PC-9 (cell line): ENCODE measurements at regions not wholly inside any gene's neighbourhood (a gene's known extent, or its start where the extent isn't known, plus 50 kb on each side); places are given as distances from the start of the nearest gene placed in this dataset.

Experiments used
- BruUV-seq: library from RNA; stranded (reverse); fragments of 400-500 nt; replicated peaks from 2 replicates; lab custom pipeline; 2021; lab: Mats Ljungman, UMichigan
- CTCF ChIA-PET: fragments of 300-600 bp; sonication (Branson Sonifier 250); formaldehyde crosslinking; loops from one replicate; lab custom pipeline; 2022; ENCODE audit warnings: antibody characterized with exemption; lab: Charles Lee
- POLR2A ChIA-PET: fragments of 300-600 bp; sonication (Branson Sonifier 250); formaldehyde crosslinking; loops from one replicate; lab custom pipeline; 2022; ENCODE audit warnings: antibody characterized with exemption; ENCODE audit not compliant: unreplicated experiment; lab: Charles Lee
- DNase-seq, 2 experiments: peaks; one replicate each; pipeline versions ENCODE4 v3.0.0 to v3.0.0-alpha.2; 2015 to 2022; ENCODE audit warnings: mixed read lengths in 1 of 2
- H2AFZ ChIP-seq: fragments of 200-600 bp; sonication (generic); 2 replicates; pipeline ENCODE4 v1.8.1; 2017; ENCODE audit warnings: antibody characterized with exemption
- H3F3A ChIP-seq: fragments of 200-600 bp; sonication (generic); 2 replicates; pipeline ENCODE4 v1.8.1; 2017; ENCODE audit warnings: antibody characterized with exemption, mild to moderate bottlenecking, low read depth; ENCODE audit not compliant: insufficient read depth
- H3K27ac ChIP-seq: fragments of 200-600 bp; sonication (generic); 2 replicates; pipeline ENCODE4 v1.6.1; 2016; ENCODE audit warnings: mixed run types
- H3K27me3 ChIP-seq: fragments of 200-600 bp; sonication (generic); 2 replicates; pipeline ENCODE4 v1.6.1; 2016; ENCODE audit warnings: low read depth, mixed run types; ENCODE audit not compliant: insufficient read depth
- H3K36me3 ChIP-seq: fragments of 200-600 bp; sonication (generic); 2 replicates; pipeline ENCODE4 v1.6.1; 2016; ENCODE audit warnings: low read depth, mixed run types
- H3K4me1 ChIP-seq: fragments of 200-600 bp; sonication (generic); replicated peaks from 2 replicates; pipeline ENCODE4 v1.6.1; 2016; ENCODE audit warnings: mixed run types; ENCODE audit not compliant: insufficient read depth
- H3K4me2 ChIP-seq: fragments of 200-600 bp; sonication (generic); 2 replicates; pipeline ENCODE4 v1.6.1; 2017; ENCODE audit warnings: mixed run types
- H3K4me3 ChIP-seq: fragments of 200-600 bp; sonication (generic); 2 replicates; pipeline ENCODE4 v1.6.1; 2016; ENCODE audit warnings: mixed run types
- H3K79me2 ChIP-seq: fragments of 200-600 bp; sonication (generic); 2 replicates; pipeline ENCODE4 v1.6.1; 2017; ENCODE audit warnings: low read depth, mixed run types
- H3K9me2 ChIP-seq: fragments of 200-600 bp; sonication (generic); 2 replicates; pipeline ENCODE4 v1.8.1; 2017; ENCODE audit warnings: mild to moderate bottlenecking; ENCODE audit not compliant: insufficient read depth
- H3K9me3 ChIP-seq: fragments of 200-600 bp; sonication (generic); 2 replicates; pipeline ENCODE4 v1.8.1; 2016; ENCODE audit warnings: low read depth; ENCODE audit not compliant: insufficient read depth
- H4K20me1 ChIP-seq: fragments of 200-600 bp; sonication (generic); 2 replicates; pipeline ENCODE4 v1.8.1; 2017; ENCODE audit not compliant: insufficient read depth
- CTCF ChIP-seq: fragments of 200-600 bp; sonication (generic); conservative IDR thresholded peaks from 2 replicates; pipeline ENCODE4 v1.6.1; 2017; ENCODE audit warnings: mixed run types, antibody characterized with exemption, mild to moderate bottlenecking, moderate library complexity
- EZH2 ChIP-seq: fragments of 200-600 bp; sonication (generic); IDR thresholded peaks from 2 replicates; pipeline ENCODE4 v1.8.0; 2017; ENCODE audit warnings: antibody characterized with exemption, low read depth
- intact Hi-C: fragments of 100-400 bp; cut with micrococcal nuclease; formaldehyde crosslinking; loops from one replicate; pipeline ENCODE4 v1.10.0; 2022; ENCODE audit not compliant: unreplicated experiment

DNA sequence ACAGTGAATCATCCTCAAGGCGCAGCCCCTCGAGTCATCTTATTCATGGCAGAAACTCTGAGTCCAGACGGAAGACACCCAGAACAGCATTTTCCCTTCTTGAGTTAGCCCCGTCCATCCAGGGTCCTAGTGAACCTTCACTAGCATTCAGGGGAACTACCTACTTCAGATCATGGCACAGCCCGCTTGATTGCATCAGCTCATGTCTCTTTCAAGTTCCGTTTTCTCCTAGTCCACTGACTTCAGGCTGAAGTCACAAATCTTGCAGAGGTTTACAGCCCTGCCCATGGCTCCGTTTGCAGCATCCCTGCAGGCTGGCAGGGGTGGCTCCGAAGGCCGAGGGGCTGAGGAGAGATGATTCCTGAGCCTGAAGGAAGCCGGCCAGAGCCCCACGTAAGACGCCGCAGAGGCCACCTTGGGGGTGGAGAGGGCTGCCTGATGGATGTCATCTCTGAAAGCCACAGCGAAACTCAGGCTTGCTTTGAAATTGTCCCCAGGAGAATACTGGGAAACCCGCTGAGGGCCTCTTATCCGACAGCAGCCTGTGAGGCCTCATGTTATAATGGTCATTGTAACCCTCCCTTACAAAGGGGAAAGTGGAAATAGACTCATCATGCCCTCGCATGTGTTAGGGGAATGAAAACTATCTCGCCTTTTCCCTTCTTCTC, 310.2 kb upstream of the AJAP1 start:
- DNase-seq: no peak
- H3K4me3 ChIP-seq: no peak overlapping the region
- no peaks in the 10 kb centered on the region for H3K79me2 ChIP-seq
- TF ChIP-seq CTCF (no peak), EZH2 (no peak)
- no TSS peak for BruUV-seq
- ChIA-PET POLR2A (no interaction called here), CTCF (no interaction called here)
- H3K4me2 ChIP-seq: no peak overlapping the region
- no peaks in the 10 kb centered on the region for H3K4me1 ChIP-seq
- no peaks in the 10 kb centered on the region for H3F3A ChIP-seq
- H3K9me3 ChIP-seq: no peaks in the 10 kb centered on the region
- no peaks in the 10 kb centered on the region for H3K9me2 ChIP-seq
- H2AFZ ChIP-seq: no peak overlapping the region
- H4K20me1 ChIP-seq: no peaks in the 10 kb centered on the region
- no peaks in the 10 kb centered on the region; the same call in 1 of the 2 replicates for H3K27me3 ChIP-seq
- H3K27ac ChIP-seq: no peak overlapping the region
- intact Hi-C loops: no loop called here
- no peaks in the 10 kb centered on the region for H3K36me3 ChIP-seq

- Histone ChIP-seq H3K9me2 (no peaks in the 10 kb centered on the region), H3K27ac (no peak overlapping the region), H3K4me3 (no peak overlapping the region), H3K4me2 (no peak overlapping the region), H3F3A (no peaks in the 10 kb centered on the region), H3K36me3 (no peaks in the 10 kb centered on the region), H2AFZ (no peak overlapping the region), H3K4me1 (no peaks in the 10 kb centered on the region), H3K9me3 (no peaks in the 10 kb centered on the region), H3K79me2 (no peaks in the 10 kb centered on the region), H4K20me1 (no peaks in the 10 kb centered on the region), H3K27me3 (no peaks in the 10 kb centered on the region; the same call in 1 of the 2 replicates)
- BruUV-seq: no TSS peak
- CTCF ChIA-PET: no interaction called here
- intact Hi-C loops: no loop called here
- POLR2A ChIA-PET: no interaction called here
- no peak for TF ChIP-seq CTCF
- no peak for TF ChIP-seq EZH2
- DNase-seq: no peak
Observed at GRCh38 chr1:4345094-4345493, 309.3 kb upstream of the AJAP1 start.

DNA sequence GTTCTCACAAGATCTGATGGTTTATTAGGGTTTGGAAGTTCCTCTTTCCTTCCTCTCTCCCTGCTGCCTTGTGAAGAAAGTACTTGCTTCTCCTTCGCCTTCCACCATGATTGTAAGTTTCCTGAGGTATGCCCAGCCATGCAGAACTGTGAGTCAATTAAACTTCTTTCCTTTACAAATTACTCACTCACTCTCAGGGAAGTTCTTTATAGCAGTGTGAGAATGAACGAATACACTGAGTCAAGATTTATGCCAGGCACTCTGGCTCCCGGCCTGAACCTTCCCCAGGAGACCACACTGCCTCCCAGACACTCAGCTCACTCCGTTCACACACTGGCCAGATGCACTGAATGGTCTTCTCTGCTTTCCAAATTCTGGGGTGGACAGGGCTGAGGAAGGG, 308.3 kb upstream of the AJAP1 start:
- no peak overlapping the region for H3K4me2 ChIP-seq
- no TSS peak for BruUV-seq
- H3K9me3 ChIP-seq: no peaks in the 10 kb centered on the region
- H3K27ac ChIP-seq: no peak overlapping the region
- TF ChIP-seq EZH2 (no peak), CTCF (no peak)
- H2AFZ ChIP-seq: no peak overlapping the region
- H3K27me3 ChIP-seq: peaks cover 2% of the 10 kb centered on the region; the same call in 1 of the 2 replicates
- H4K20me1 ChIP-seq: no peaks in the 10 kb centered on the region
- no peaks in the 10 kb centered on the region for H3K9me2 ChIP-seq
- ChIA-PET POLR2A (no interaction called here), CTCF (no interaction called here)
- no peak for DNase-seq
- no peaks in the 10 kb centered on the region for H3F3A ChIP-seq
- H3K4me3 ChIP-seq: no peak overlapping the region
- intact Hi-C loops: no loop called here
- no peaks in the 10 kb centered on the region for H3K79me2 ChIP-seq
- H3K36me3 ChIP-seq: no peaks in the 10 kb centered on the region
- H3K4me1 ChIP-seq: no peaks in the 10 kb centered on the region
